ENCODE measurements at regions not wholly inside any gene's neighbourhood (a gene's known extent, or its start where the extent isn't known, plus 50 kb on each side); places are given as distances from the start of the nearest gene placed in this dataset.
A peak's percentile ranks its signal among the peaks of the same experiment; 100 is the strongest.
"Not testable (repeated sequence)": the region's sequence is repeated elsewhere in the genome, so short reads cannot be mapped to it uniquely, and the experiment has no call there.

GRCh38 chrY:11100472-11100871 is 1572.8 kb downstream of the TSPY10 start:
- H3K36me3 ChIP-seq, DNase-seq, H3K9me3 ChIP-seq, H3K27me3 ChIP-seq, H3K4me3 ChIP-seq: not testable (repeated sequence)

GRCh38 chrY:11102987-11103386 is 1575.3 kb downstream of the TSPY10 start:
- H3K36me3 ChIP-seq, H3K4me3 ChIP-seq, H3K27me3 ChIP-seq, H3K9me3 ChIP-seq, DNase-seq: not testable (repeated sequence)

- H3K27me3 ChIP-seq, DNase-seq: not testable (repeated sequence)
These were observed 1579.6 kb downstream of the TSPY10 start for GRCh38 chrY:11107127-11107918.

GRCh38 chrY:11151724-11152123 is 1549.3 kb upstream of the USP9Y start:
- not testable (repeated sequence) for DNase-seq, H3K4me3 ChIP-seq, H3K36me3 ChIP-seq, H3K9me3 ChIP-seq, H3K27me3 ChIP-seq

More at GRCh38 chrY:11107127-11107918, 1579.6 kb downstream of the TSPY10 start:
- H3K9me3 ChIP-seq, H3K36me3 ChIP-seq, H3K4me3 ChIP-seq: not testable (repeated sequence)

- DNase-seq, H3K4me3 ChIP-seq, H3K9me3 ChIP-seq, H3K27me3 ChIP-seq, H3K36me3 ChIP-seq: not testable (repeated sequence)
These were observed 1544.9 kb upstream of the USP9Y start for GRCh38 chrY:11156100-11156499.

- not testable (repeated sequence) for H3K27me3 ChIP-seq, H3K36me3 ChIP-seq, H3K9me3 ChIP-seq, H3K4me3 ChIP-seq
- peak; percentile 72 for DNase-seq
These were observed 1544.2 kb upstream of the USP9Y start for GRCh38 chrY:11156846-11157245.

- not testable (repeated sequence) for H3K9me3 ChIP-seq, H3K4me3 ChIP-seq, H3K27me3 ChIP-seq, H3K36me3 ChIP-seq, DNase-seq
These were observed 1524.0 kb upstream of the USP9Y start for GRCh38 chrY:11177033-11177432.

GRCh38 chrY:11201133-11201532 is 1499.9 kb upstream of the USP9Y start:
- not testable (repeated sequence) for DNase-seq, H3K36me3 ChIP-seq, H3K9me3 ChIP-seq, H3K27me3 ChIP-seq, H3K4me3 ChIP-seq

GRCh38 chrY:11214851-11215250 is 1486.2 kb upstream of the USP9Y start:
- H3K9me3 ChIP-seq, H3K36me3 ChIP-seq, H3K27me3 ChIP-seq: not testable (repeated sequence)
- peak; percentile 66 for DNase-seq
- H3K4me3 ChIP-seq = peak overlapping the region; percentile 76
